Lung microvascular endothelial cell (primary cell): ENCODE measurements at regions not wholly inside any gene's neighbourhood (a gene's known extent, or its start where the extent isn't known, plus 50 kb on each side); places are given as distances from the start of the nearest gene placed in this dataset.
A peak's percentile ranks its signal among the peaks of the same experiment; 100 is the strongest.

Experiments used
- DNase-seq, 2 donors: peaks; one replicate each; pipeline versions ENCODE4 v3.0.0 to v3.0.0-alpha.2; 2010; ENCODE audit warnings: low read depth in 2 of 2

DNA sequence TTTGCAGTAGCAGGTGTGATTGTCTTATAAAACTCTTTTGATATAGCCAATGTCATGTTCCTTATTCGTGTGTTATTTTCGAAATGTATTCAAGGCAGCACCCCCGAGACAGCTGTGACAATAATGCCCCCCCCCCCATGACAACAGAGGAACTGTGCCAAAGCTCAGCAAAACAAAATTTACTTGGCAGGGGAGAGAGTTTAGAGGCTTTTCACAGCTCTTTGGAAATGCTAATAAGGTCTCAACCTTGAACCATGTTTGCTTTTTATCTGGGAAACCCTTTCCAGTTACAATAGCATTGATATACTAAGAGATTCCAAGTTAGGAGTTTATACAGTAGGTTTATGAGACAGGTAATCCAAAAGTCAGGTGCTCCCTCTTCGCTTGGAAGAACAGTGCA is 56.4 kb upstream of the USP44 start:
- peak; percentile 82 to 87 for DNase-seq

DNA sequence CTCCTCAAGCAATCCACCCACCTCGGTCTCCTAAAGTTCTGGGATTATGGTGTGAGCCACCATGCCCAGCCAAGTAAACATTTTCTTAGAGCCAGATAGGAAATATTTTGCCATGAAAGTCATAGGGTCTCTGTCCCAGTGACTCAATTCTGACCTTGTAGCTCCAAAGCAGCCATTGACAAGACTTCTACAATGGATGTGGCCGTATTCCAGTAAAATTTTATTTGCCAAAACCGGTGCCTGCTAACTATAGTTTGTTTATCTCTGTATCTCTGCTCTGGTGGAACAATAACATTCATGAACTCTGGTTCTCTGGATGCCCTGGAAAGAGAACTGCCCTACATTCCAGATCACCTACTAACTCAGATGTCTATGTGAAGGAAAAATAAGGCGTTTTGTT is 54.6 kb upstream of the USP44 start:
- DNase-seq: peak; percentile 93 to 96

DNA sequence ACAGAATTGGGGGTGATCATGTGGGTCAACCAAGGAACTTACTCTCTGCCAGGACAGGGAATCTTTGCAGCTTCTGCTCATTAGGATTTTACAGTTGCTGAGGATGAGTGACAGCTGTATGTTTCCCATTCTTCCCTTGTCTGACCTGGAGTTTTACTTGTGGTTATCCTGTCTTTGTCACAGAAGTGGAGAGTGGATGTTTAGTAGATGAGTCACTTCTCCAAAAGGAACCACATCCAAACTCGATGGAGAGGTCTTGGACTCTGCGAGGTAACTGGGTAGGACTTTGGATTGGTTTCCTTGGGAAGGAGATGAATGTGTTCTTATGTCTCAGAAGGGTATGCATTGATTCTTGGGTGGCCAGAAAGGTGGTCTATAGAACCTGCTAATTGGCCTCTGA is 53.8 kb upstream of the USP44 start:
- DNase-seq: peak; percentile 57 to 96

DNA sequence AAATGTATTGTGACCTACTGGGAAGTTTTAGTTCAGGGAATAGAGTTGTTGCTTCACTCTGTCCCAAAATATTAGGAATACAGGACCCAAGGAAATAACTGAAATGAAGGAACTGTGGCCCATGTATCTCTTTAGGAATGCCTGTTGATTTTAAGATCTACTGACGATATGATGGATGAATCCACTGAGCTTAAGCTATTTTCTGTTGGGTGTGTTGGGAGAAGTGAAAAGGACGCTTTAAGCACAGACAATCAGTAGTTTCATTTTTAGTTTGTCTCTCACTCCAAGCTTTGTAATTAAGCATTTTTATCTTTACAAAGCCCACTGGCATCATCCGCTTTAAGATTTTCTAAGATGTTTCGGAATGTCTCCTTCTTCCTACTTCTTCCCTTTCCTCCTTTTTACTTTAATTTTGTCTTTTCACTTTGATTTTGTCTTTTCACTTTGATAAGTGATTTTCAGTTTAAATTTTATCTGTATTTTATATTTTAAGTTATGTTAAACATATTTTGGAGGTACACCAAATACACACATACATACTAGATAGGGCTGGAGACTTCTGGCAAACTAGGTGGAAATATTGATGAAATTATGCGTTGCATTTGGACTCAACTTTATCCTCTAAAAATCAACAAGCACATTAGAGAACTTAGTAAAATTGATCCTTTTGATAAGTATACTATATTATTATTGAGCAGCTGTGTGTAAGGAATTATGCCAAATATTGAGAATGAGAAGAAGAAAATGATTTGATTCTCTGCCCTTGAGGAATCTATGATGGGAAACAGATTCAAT is 52.3 kb upstream of the USP44 start:
- DNase-seq: no peak

DNA sequence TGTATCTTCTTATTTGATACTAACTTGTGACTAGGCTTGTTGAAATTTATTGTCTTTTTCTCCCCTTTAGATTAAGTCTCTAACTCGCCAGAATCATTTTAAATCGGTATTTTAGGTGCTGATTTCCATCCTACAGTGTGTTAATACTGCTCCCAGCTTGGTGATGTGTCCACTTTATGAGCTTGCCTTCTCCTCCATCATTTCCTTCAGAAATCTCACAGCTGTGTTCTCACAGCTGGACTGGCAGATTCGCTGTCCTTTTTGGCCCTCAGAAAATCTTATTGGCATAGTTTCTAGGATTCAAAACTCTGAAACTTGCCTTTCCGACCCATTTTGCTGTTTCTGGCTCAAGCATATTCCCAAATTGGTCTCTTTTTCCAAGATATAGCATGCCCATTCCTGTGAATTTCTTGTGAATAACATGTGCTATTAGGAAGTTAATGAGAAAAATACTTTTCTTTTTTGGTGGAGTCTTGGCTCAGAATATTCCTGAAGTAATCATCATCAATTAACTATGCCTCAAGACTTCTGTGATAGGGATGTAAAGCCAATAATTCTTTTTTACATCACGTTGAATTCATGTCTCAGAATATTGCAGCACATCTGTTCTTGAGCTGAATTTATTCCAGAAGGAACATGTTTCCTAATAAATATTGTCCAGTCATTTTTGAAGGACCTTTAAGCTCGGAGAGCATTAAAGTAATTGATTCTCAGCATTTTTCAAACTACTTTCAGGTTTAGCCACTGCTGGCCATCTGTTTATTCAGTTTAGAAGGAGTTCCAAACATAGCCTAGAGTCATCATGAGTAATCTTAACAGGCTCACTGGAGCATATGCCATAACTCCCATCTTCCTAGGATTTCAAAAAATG is 50.0 kb upstream of the USP44 start:
- DNase-seq: peak in 1 of 2 donors; percentile 59
